NOMO-1 (cell line): ENCODE measurements at regions not wholly inside any gene's neighbourhood (a gene's known extent, or its start where the extent isn't known, plus 50 kb on each side); places are given as distances from the start of the nearest gene placed in this dataset.
"Not testable (repeated sequence)": the region's sequence is repeated elsewhere in the genome, so short reads cannot be mapped to it uniquely, and the experiment has no call there.

Experiments used
- DNase-seq, 2 experiments: peaks; one replicate each; lab custom pipeline; 2025; ENCODE audit not compliant: unreplicated experiment in 2 of 2; lab: John Stamatoyannopoulos, UW

DNA sequence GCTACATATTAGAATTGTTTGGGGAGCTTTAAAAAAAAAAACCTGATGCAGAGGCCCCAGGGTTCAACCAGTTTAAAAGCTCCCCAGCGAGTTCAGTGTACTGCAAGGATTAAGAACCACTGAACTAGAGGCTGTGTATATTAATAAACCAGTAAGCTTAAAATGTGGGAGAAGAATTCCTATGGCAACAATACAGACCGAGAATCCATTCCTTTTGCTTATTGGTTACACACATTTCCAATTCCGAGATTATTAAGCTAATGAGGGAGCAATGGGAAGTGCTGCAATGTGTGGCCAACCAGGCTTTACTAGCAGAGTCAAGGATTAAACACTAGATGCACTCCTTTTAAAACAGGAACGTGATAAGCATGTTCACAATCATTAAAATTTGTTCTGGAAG, 204.4 kb downstream of the TDRD15 start:
- DNase-seq: no peak

DNA sequence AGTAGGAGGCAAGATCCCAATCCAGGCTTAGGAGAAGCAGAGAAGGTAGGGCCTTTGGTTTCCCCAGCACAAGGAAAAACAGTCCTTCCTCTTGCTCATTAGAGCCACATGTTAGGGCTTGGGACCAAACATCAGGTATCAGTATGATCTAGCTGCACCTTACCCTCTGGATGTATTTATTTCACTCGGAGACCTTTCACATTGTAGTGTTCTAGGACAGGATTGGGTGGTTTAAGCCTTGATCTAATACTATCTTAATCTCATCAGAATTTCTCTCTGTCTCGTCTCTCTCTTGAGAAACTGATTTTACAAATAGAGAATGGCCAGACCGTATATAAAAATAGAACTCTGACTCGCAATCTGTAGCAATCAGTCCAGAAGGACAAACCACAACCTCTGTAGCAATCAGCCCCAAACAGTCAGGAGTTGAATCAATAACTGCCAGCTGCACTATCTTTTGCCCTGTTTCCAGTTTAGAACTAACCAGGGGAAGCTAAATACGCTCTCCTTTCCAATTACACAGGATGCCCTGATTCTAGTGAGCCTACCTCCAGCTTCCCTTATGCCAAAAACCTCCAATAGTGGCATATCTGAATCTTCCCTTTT, 207.1 kb downstream of the TDRD15 start:
- DNase-seq: peak; percentile 87 to 94

- DNase-seq: no peak
Observed at GRCh38 chr2:21331625-21332370, 208.0 kb downstream of the TDRD15 start.

DNA sequence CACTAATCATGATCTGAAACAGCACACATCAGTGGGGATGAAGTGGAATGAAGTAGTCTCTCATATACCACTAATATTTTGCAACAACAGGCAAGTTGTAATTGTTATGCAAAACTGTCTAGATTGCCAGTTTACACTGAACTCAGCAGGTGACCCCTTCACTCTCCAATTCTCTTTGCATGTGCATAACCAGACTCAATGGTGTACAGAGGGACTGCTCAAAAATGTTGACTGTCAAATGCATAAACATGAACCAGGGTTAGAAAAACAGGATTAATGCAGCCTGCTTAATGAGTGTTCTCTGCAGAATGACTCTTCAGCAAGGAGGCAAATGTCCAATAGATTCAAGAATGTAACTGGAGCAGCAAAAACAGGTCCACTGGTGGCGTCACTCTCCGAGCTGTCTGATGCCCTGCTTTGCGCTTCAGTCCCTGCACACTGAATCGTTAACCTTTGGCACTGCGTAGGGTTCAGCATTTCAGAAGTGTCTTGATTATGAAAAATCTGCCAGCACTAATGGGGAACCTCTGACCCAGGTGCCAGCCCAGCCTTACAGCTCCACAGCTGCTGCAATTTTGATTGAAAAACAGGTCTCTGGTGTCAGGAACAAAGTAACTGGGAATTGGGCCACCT, 209.3 kb downstream of the TDRD15 start:
- DNase-seq: peak; percentile 6 to 52

- DNase-seq: no peak
Observed at GRCh38 chr2:21333684-21334083, 209.9 kb downstream of the TDRD15 start.

- DNase-seq: no peak
Observed at GRCh38 chr2:21346984-21347383, 223.2 kb downstream of the TDRD15 start.

- no peak for DNase-seq
Observed at GRCh38 chr2:21353879-21354679, 230.3 kb downstream of the TDRD15 start.

- peak in 1 of 2 experiments; percentile 17 for DNase-seq
Observed at GRCh38 chr2:21356086-21356856, 232.5 kb downstream of the TDRD15 start.

- no peak for DNase-seq
Observed at GRCh38 chr2:21356857-21357255, 233.1 kb downstream of the TDRD15 start.

DNA sequence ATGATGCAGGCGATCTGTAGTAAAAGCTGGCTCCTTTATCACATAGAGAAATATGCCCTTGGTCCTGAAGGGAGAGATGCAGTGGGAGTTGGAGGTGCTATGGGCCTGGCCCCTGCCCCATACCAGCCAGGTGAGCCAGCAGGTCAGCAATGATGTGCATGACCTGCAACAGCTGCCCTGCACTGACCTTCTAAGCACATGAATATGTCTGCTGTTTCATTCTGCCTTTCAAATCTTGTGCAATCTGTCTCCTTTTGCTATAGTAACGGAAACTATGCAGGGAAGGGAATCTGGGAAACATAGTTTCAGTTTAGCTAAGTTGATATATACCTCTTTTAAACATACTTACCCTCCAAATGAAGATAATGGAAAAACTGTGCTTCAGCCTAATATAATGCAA, 235.2 kb downstream of the TDRD15 start:
- no peak for DNase-seq

GRCh38 chr2:21361384-21361783, 237.6 kb downstream of the TDRD15 start:
- no peak for DNase-seq

DNA sequence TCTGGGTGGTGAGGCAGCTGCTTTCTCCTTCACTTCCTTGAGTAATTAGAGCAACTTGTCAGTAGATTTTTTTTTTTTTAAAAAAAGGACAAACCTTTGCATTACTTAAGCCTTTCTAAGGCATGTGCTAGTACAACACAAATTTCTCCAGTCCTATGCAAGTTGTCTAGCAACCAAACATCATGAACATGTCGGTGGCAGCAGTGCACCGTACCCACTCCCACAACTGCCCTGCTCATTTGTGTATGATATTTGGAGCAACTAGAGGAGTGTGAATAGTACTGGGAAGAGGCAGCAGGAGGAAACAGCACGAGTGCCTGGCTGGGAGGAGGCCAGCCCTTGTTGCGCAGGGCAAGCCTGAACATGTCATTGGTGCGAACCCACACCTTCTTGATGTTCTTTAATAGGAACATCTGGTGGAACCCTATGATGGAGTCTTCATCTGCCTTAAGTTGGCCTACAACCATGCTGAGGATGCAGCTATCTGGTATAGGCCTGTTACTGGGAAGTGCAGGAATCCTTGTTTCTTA, 238.3 kb downstream of the TDRD15 start:
- peak in 1 of 2 experiments; percentile 7 for DNase-seq

DNA sequence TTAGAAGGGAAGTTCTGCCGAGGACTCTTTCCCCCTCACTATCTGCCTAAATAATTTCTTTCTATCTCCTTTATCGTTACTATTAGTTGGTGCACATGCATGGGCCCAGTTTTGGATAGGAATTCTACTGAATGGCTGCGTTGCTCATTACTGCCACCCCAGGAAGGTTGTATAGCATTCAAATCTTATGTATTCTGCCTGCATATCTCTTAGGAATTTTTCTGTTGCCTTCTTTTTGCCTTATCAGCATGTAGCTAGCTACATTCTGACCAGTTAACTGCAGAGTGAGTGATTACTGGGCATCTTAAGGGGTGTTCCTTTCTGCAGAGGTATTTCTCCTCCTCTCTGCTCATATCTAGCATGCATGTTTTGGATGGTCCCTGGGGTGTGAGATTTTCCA, 239.6 kb downstream of the TDRD15 start:
- DNase-seq: no peak

DNA sequence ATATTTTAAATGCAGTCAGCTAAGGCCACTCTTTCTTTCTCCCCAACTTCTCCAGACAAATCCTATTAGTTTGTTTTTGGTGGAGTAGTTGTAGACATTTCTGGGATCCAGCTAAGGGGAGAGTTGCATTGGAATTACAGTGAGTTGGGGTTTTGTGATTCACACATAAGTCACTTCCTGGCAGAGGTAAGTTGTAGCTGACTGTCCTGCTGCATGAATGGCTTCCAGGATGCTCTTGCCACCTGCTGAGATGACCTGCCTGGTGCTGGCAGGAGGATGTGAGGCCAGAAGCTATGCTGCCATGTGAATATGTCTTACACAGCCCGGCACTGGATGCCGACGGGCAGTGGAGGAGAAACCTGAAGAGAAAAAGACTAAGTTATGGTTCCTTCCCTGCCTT, 243.7 kb downstream of the TDRD15 start:
- DNase-seq: no peak

GRCh38 chr2:21369787-21370186, 246.0 kb downstream of the TDRD15 start:
- DNase-seq: no peak

- no peak for DNase-seq
Observed at GRCh38 chr2:21371499-21372003, 247.8 kb downstream of the TDRD15 start.

DNA sequence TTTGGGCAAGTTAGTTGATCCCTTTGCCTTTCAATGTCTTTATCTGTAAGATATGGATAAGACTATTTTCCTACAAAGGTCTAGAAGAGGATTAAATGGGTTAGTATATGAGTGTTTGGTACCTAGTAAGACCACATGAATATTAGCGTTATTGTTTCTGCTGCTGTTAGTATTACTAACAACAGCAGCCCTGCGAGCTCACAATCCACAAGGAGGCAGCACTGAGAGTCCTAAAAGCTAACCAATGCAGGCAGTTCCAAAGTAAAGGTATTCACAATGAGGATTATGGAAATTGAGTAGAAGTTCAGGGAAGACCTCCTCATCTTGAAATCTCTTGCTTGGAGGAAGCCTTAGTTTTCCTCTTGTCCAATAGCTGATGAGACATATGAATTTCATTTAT, 248.9 kb downstream of the TDRD15 start:
- DNase-seq: peak in 1 of 2 experiments; percentile 17

DNA sequence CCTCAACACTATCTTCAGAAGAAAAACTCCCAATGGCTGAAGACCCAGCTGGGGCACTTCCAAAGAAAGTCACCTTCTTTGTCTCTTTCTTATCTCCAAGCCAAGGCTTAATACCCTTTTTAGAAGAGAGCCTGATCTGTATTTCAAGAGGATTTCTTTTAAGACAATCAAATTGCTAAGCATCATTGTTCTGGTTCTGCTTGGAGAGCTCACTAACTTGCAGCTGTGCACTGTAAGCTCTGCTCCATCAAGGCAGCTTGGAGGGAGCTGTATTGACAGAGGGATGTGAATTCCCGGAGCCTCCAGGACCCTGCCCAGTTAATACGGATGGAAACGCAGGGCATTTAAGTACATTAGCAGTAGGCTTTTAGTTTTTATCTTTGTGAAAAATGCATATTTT, 253.1 kb downstream of the TDRD15 start:
- no peak for DNase-seq

- DNase-seq: no peak
Observed at GRCh38 chr2:21379140-21379539, 255.4 kb downstream of the TDRD15 start.

DNA sequence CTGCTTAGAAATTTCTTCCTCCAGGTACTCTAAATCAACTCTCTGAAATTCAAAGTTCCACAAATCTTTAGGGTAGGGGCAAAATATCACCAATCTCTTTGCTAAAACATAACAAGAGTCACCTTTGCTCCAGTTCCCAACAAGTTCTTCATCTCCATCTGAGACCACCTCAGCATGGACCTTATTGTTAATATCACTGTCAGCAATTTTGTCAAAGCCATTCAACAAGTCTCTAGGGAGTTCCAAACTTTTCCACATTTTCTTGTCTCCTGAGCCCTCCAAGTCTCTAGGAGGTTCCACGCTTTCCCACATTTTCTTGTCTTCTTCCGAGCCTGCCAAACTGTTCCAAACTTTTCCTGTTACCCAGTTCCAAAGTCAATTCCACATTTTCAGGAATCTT, 255.9 kb downstream of the TDRD15 start:
- not testable (repeated sequence) for DNase-seq
